ENCODE measurements at regions not wholly inside any gene's neighbourhood (a gene's known extent, or its start where the extent isn't known, plus 50 kb on each side); places are given as distances from the start of the nearest gene placed in this dataset.
A peak's percentile ranks its signal among the peaks of the same experiment; 100 is the strongest.

- DNase-seq (ENCODE audit: low read depth in 2 of 2): no peak
Measured at GRCh38 chr3:146843476-146843875, 238.3 kb upstream of the PLSCR5 start.

GRCh38 chr3:146839727-146840375, 234.7 kb upstream of the PLSCR5 start:
- DNase-seq (ENCODE audit: low read depth in 2 of 2): no peak

DNA sequence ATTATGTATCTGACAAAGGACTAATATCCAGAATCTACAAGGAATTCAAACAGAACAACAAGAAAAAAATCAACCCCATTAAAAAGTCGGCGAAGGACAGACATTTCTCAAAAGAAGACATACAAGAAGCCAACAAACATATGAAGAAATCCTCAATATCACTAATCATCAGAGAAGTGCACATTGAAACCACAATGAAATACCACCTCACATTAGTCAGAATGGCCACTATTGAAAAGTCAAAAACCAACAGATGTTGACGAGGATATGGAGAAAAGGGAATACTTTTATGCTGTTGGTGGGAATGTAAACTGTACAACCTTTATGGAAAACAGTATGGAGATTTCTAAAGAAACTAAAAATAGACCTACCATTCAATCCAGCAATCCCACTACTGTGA, 233.1 kb upstream of the PLSCR5 start:
- no peak for DNase-seq (ENCODE audit: low read depth in 2 of 2)

GRCh38 chr3:146834917-146835316, 229.8 kb upstream of the PLSCR5 start:
- peak; percentile 12 to 19 for DNase-seq (ENCODE audit: low read depth in 2 of 2)

DNA sequence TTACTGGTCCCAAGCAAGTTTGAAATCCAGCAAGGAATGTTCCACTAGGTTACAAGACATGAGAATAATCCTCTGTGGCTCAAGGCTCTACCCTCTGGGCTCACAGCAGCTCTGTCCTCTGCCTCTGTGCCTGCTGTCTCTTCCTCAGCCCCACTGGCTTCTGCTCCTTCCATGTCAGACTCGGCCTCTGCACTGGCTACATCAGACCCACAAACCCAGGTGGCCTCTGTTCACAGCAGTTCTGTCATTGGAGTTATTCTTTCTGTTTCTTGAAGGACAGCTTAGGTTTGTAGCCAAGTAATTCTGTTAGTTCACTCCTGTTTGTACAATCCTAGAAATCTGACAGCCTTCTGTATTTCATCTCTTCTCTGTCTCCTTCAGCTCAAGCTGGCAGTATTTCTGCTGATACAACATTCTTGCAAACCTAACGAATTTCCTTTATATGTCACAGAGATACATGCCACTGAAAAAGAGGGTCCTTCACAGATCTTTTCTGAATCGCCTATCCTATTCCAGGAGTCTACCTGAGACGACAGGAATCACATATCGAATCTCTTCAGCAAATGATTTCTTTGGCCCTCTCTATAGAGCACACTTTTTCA, 227.8 kb upstream of the PLSCR5 start:
- DNase-seq (ENCODE audit: low read depth in 2 of 2): no peak

- DNase-seq (ENCODE audit: low read depth in 2 of 2): no peak
Measured at GRCh38 chr3:146831659-146832058, 226.5 kb upstream of the PLSCR5 start.

- no peak for DNase-seq (ENCODE audit: low read depth in 2 of 2)
Measured at GRCh38 chr3:146830231-146830630, 225.1 kb upstream of the PLSCR5 start.

GRCh38 chr3:146827836-146828235, 222.7 kb upstream of the PLSCR5 start:
- no peak for DNase-seq (ENCODE audit: low read depth in 2 of 2)

- no peak for DNase-seq (ENCODE audit: low read depth in 2 of 2)
Measured at GRCh38 chr3:146823622-146824021, 218.5 kb upstream of the PLSCR5 start.

GRCh38 chr3:146818866-146819265, 213.7 kb upstream of the PLSCR5 start:
- no peak for DNase-seq (ENCODE audit: low read depth in 2 of 2)

GRCh38 chr3:146818301-146818700, 213.2 kb upstream of the PLSCR5 start:
- no peak for DNase-seq (ENCODE audit: low read depth in 2 of 2)

- peak; percentile 35 to 48 for DNase-seq (ENCODE audit: low read depth in 2 of 2)
Measured at GRCh38 chr3:146817704-146818103, 212.6 kb upstream of the PLSCR5 start.

DNA sequence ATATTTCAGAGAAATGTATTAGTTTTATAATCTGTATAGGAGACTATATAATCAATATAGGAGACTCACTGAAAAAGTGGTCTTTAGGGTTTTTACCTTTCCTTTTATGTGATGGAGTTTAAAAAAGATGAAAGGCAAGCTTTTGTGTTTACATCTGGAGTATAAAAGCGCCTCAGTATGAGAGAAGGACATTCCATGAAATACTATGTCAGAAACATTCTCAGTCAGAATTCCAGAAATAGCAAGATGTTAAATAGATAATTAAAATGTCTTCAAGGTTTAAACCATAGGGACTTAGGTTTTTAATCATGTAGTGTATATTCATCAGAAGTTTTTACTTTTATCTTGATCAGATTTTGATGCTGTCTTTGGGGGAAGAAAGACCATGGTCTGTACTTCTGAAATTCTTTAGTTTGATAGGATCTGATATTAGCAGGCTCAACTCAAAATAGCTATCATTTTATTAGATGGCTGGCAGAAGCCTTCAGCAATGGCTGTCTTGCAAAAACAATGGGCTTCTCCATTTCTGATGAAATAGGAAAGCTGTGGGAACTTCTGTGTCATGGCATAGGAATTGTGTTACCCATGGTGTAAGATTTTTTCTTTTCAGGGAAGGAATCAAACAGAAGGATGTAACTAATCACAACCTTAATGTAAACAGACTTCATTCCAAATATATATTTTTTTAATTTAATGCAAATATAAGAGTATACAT, 209.6 kb upstream of the PLSCR5 start:
- peak; percentile 59 to 64 for DNase-seq (ENCODE audit: low read depth in 2 of 2)

- no peak for DNase-seq (ENCODE audit: low read depth in 2 of 2)
Measured at GRCh38 chr3:146813496-146813895, 208.3 kb upstream of the PLSCR5 start.

DNA sequence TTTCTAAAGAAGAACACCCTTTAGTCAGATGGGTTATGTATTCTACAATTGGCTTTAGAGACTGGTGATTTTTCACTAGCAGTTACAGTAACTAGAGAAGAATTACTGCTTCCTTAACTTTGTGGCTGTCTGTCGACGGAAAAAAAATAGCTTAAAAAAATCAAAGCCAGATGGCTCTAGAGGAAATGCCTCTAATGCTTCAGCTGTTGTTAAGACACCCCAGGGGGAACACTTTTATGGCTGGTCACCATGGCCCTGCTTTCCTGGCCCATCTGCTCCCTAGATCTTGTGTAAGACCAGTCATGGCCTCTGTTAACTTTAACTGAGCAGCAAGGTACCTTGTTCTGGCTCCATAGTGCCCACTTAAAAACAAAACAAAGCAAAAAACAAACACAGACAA, 198.6 kb upstream of the PLSCR5 start:
- peak; percentile 92 to 95 for DNase-seq (ENCODE audit: low read depth in 2 of 2)

GRCh38 chr3:146801492-146801891, 196.3 kb upstream of the PLSCR5 start:
- no peak for DNase-seq (ENCODE audit: low read depth in 2 of 2)

- DNase-seq (ENCODE audit: low read depth in 2 of 2): no peak
Measured at GRCh38 chr3:146800484-146800883, 195.3 kb upstream of the PLSCR5 start.

DNA sequence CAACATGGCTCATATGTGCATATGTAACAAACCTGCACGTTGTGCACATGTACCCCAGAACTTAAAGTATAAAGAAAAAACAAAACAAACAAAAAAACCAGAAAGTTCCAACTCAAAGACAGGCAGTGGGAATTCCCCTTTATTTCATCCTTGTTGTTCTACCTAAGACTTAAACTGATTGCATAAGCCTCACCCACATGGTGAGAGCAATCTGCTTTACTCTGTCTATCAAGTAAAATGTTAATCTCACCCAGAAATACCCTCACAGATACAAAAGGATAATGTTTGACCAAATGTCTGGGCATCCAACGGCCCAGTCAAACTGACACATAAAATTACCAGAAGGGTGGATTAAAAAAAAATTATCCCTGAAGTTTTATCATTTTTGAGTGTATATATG, 190.9 kb upstream of the PLSCR5 start:
- DNase-seq (ENCODE audit: low read depth in 2 of 2): no peak

DNA sequence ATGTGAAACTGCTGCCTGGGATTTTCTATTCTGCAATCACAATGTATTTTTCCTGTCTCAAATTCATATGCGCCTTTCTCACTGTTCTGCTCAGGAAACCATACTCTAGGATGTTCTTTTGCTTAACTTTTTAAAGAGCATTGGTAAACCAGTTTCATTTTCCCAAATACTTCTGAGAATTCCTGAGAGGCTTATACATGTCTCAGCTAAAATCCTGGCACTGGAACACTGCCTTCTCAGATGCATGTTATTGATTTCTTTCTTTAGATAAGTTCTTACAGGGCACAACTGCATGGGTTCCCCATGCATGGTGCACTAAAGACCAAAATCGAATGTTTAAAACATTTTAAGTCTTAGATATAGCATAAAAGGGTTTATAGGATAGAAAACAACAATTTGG, 178.3 kb upstream of the PLSCR5 start:
- peak; percentile 8 to 24 for DNase-seq (ENCODE audit: low read depth in 2 of 2)

GRCh38 chr3:146781606-146782005, 176.5 kb upstream of the PLSCR5 start:
- DNase-seq (ENCODE audit: low read depth in 2 of 2): no peak

GRCh38 chr3:146781059-146781458, 175.9 kb upstream of the PLSCR5 start:
- DNase-seq (ENCODE audit: low read depth in 2 of 2): no peak

GRCh38 chr3:146780251-146780650, 175.1 kb upstream of the PLSCR5 start:
- no peak for DNase-seq (ENCODE audit: low read depth in 2 of 2)

- DNase-seq (ENCODE audit: low read depth in 2 of 2): no peak
Measured at GRCh38 chr3:146777941-146778340, 172.8 kb upstream of the PLSCR5 start.

Measured in fibroblast of skin of left biceps (primary cell).